ENCODE measurements at regions not wholly inside any gene's neighbourhood (a gene's known extent, or its start where the extent isn't known, plus 50 kb on each side); places are given as distances from the start of the nearest gene placed in this dataset.

DNA sequence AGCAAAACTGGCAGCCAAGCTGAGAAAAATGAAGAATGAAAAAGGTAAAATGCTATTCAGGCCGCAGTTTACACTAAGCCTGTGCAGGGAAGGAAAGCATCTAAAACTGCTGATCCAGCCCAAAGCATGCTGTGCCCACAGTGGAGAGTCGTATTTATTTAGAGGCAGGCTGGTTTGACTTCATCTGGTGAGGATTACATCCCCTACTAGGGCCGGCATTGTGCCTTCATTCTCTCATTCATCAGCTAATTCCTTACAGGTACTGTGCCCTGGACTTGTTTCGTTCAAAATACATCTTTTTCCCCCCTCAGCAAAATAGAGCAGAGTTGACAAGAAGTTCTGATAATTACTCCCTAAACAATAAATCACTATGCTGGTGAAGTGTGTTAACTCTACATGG is 137.5 kb upstream of the DAP start:
- TF ChIP-seq CTCF (IDR thresholded peaks at IDR 0.05; ENCODE audit: low read depth, low read length) (no peak), EZH2phosphoT487 (IDR thresholded peaks at IDR 0.05; ENCODE audit: low read depth) (no peak)

All from OCI-LY3 (cell line).